GM21717 (cell line): ENCODE measurements at regions not wholly inside any gene's neighbourhood (a gene's known extent, or its start where the extent isn't known, plus 50 kb on each side); places are given as distances from the start of the nearest gene placed in this dataset.
"Not testable (repeated sequence)": the region's sequence is repeated elsewhere in the genome, so short reads cannot be mapped to it uniquely, and the experiment has no call there.

Experiments
- ATAC-seq: cut with Tn5 transposase; IDR thresholded peaks from one replicate; pipeline ENCODE4 v1.9.1; 2021; ENCODE audit warnings: mild to moderate bottlenecking, moderate library complexity; ENCODE audit not compliant: unreplicated experiment

- no peak for ATAC-seq
These were observed 1618.0 kb upstream of the PCDH10 start for GRCh38 chr4:131531087-131531486.

DNA sequence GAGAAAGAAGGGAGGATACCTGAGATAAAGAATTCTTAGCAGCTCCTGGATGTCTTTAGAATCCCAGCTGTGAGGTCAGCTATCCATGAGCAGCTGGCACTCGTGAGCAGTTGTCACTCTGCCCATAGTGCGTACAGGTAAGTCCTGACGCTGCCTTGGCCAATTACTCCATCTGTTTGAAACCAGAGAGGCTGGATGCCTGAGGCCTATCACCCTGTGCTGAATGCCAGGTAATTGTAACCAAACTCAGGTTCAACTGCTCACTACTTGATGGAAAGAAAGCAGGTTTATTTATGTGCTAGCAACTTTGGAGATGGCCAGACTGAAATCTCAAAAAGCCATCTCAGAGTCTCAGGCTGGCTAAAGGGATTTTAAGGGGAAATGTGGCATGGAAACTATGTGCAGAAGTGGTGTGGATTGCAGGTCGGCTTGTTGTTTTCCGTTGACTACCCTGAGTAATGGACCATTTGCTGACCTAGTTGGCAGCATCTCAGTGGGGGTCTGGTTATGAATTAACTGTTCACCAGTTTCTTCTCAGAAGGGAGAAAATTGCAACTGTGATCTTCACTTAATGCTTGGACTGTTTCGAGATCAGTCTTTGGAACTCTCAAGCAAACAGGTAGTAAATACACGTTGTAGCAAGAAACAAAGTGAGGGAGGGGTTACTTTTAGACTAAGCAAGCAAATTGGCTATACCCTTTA, 1614.0 kb upstream of the PCDH10 start:
- ATAC-seq: no peak

GRCh38 chr4:131540256-131540655, 1608.8 kb upstream of the PCDH10 start:
- ATAC-seq: no peak

GRCh38 chr4:131547506-131547981, 1601.5 kb upstream of the PCDH10 start:
- peak; percentile 58 for ATAC-seq

DNA sequence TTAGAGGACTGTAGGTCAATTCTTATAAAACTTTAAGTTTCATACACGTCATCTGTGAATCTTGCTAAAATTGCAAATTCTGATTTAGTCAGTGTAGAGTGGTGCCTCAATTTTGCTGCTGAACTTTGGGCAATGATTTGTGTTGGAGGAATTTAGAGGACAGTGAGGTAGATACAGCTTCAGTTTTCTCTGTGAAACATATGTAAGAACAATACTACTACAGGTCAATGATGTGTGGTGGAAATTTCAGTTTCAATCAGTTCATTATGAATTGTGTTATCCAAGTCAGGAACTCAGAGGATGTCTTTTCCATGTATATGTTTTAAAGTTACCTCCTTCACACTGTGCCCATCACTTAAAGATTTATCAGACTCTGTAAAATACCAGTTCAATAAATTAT, 1597.8 kb upstream of the PCDH10 start:
- ATAC-seq: peak; percentile 48

DNA sequence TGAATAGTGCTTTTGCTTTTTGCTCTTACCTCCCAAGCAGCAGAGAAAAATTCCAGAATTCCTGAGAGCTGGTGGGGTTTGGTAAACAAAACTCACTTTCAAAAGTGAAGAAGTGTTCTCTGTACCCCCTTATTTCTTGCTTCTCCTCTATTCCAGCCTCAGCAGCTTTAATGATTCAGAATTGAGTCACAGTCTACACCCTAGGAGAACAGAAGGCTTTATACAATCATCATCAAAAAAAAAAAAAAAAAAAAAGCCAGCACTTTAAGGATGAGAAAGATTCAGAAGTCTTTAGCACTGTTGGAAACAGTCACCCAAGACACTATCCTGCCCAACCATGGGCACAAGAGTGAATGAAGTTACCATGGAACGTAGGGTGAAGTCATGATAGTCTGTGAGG, 1583.1 kb upstream of the PCDH10 start:
- no peak for ATAC-seq

DNA sequence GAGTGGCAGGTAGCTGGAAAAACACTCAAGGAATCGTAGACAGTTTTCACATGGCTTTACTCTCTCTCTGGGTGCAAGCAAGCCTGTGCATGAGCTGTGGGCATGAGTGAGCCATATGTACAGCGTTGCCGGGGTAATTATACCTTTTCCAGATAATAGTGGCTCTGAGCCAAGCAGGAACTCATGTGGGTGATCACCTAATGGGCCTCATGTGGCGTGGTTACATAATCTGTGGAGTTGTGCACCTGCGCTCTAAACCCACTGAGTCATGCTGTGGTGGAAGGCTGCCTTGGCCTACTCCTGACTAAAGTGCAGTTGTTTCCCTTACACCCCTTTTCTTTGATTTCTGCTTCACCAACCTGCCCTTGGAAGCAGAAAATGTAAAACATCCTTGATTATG, 1564.5 kb upstream of the PCDH10 start:
- ATAC-seq: no peak

DNA sequence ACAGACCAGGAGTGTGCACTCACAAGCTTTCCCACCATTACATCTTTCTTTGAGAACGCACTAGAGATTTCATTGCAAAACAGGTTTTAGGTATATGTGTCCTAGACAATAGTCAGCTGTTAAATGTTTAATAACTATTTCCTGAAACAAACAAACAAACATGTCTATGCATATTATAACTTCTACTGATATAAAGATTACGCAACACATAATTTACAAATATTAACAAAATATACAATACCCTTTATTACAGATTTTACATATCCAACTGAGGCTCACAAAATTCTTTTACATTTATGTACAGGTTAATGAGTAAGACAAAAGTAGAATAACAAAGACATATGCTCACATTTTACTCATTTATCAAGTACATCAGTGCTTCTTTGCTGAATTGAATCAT, 1554.0 kb upstream of the PCDH10 start:
- no peak for ATAC-seq

GRCh38 chr4:131603705-131604104, 1545.4 kb upstream of the PCDH10 start:
- no peak for ATAC-seq

DNA sequence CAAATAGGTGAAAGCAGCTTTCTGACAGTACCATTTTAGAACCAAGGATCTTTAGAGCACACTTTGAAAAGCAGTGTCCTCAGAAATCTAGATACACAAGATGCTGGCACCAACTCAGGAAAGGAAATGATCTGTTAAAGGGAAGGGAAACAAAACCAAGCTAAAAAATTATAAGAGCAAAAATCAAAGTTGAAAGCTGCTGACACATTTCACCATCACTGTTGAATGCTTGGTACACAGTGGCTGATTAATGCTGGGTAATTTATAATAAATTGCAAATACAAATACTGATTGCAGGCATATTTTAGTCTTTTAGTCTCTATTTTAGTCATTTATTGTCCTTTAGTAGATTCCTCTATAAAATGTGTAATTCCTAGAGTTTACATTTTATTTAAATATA, 1540.1 kb upstream of the PCDH10 start:
- ATAC-seq: no peak

DNA sequence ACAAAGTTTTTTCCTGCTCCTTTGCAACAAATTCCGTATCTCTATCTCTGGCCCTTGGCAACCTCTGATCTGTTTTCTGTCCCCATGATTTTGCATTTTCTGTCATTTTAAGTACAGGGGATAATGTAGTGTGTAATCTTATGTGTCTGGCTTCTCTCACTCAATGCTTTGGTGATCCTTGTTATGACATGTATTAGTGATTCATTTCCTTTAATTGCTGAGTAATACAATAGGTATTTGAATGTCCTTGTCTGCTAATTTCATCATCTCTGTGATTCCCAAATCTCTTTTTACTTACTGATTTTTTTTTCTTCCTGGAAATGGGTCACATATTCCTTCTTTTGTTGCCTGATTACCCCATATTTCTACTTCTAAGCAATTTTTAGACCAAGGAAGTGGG, 1538.6 kb upstream of the PCDH10 start:
- not testable (repeated sequence) for ATAC-seq

- ATAC-seq: peak; percentile 30
These were observed 1535.8 kb upstream of the PCDH10 start for GRCh38 chr4:131613086-131613823.

GRCh38 chr4:131613824-131614216, 1535.3 kb upstream of the PCDH10 start:
- ATAC-seq: peak; percentile 70

DNA sequence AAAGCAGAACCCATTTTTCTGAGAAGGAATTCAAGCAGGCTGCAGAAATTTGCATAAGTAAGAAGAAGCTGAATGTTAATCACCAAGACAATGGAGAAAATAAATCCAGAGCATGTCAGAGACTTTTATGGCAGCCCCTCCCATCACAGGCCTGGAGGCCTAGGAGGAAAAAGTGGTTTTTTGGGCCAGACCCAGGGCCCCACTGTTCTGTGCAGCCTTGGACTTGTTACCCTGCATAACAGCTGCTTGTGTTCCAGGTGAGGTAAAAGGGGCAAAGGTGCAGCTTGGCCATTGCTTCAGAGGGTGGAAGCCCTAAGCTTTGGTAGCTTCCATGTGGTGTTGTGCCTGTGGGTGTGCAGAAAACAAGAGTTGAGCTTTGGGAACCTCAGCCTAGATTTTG, 1516.2 kb upstream of the PCDH10 start:
- no peak for ATAC-seq

- no peak for ATAC-seq
These were observed 1513.9 kb upstream of the PCDH10 start for GRCh38 chr4:131635191-131635590.

DNA sequence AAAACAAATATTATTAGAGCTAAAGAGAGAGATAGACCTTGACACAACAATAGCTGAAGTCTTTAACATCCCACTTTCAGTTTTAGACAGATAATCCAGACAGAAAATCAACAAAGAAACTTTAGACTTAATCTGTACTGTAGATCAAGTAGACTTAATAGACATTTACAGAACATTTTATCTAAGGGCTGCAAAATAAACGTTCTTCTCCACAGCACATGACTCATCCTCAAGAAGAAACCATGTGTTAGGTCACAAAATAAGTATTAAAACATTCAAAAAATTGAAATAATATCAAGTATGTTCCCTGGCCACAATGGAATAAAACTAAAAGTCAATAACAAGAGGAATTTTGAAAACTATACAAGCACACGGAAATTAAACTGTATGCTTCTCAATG, 1510.3 kb upstream of the PCDH10 start:
- no peak for ATAC-seq

DNA sequence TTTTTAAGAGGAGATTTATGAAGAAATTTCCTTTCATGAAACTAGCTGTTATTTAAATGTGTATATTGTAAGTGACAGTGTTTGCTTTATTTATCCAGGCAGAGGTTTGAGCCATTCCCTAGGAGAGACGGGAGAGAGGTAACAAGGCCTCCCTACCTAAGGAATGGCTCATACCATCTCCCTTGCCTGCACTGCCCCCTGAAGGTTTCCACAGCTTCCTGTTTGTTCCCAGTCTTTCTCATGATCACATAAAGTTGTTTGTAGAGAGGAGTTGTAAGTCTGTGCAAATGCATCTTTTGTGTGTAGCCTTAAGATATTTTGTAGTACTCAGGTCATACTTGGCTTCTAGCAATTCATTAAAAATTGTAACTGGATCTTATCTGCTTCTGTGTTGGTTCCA, 1504.5 kb upstream of the PCDH10 start:
- no peak for ATAC-seq

GRCh38 chr4:131649227-131649626, 1499.9 kb upstream of the PCDH10 start:
- no peak for ATAC-seq

DNA sequence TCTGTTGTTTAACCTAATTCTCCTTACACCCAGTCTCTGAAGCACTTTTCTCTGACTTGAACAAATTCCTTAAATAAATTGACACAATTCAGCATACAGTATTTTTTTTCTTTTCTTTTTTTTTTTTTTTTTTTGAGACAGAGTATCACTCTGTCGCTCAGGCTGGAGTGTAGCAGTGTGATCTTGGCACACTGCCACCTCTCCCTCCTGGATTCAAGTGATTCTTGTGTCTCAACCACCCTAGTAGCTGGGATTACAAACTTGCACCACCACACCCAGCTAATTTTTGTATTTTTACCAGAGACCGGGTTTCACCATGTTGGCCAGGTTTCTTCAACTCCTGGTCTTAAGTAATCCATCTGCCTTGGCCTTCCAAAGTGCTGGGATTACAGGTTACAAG, 1498.1 kb upstream of the PCDH10 start:
- ATAC-seq: no peak

GRCh38 chr4:131683314-131683713, 1465.8 kb upstream of the PCDH10 start:
- not testable (repeated sequence) for ATAC-seq

DNA sequence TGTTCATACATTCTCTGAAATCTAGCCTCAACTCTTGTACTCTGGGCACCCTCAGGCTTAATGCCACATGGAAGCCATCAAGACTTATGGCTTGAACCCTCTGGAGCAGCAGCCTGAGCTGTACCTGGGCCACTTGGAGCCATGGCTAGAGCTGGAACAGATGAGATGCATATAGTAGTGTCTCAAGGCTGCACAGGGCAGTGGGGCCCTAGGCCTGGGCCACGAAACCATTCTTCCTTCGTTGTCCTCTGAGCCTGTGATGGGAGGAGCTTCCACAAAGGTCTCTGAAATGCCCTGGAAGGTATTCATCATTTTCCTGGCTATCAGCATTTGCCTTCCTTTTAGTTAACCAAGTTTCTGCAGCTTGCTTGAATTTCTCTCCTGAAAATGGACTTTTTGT, 1427.2 kb upstream of the PCDH10 start:
- no peak for ATAC-seq

DNA sequence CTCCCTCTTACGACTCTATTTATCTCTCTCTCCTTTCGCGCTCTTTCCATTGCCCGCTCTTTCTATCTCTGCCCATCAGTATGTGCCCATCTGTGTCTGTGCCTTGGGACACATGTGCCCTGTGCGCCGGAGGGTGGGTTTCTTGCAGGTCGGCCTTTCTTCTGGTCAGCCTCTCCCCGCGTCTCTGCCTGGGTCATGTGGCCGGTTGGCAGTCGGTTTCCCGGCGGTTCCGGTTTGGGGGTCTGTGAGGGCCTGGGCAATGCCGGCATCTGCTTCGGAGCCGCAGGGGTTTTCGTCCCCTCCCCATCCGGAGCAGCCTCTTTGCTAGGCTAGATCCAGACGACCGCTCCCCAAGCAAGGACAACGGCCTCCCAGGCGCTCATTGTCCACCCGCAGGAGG, 1426.0 kb upstream of the PCDH10 start:
- ATAC-seq: not testable (repeated sequence)
